ENCODE measurements at regions not wholly inside any gene's neighbourhood (a gene's known extent, or its start where the extent isn't known, plus 50 kb on each side); places are given as distances from the start of the nearest gene placed in this dataset.

DNA sequence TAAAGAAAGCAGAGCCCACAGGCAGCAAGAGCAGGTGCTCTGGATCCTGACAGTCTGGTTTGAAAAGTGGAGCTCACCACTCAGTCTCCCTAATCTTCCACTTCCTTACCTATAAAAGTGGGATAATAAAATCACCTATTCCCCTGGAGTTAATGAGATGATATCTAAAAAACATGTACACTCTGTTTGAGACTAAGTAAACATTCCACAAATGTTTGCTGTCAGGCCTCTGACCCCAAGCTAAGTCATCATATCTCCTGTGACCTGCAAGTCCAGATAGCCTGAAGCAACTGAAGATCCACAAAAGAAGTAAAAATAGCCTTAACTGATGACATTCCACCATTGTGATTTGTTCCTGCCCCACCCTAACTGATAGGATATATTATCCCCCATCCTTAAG, 1324.5 kb downstream of the XPNPEP1 start:
- TF ChIP-seq CTCF (conservative IDR thresholded peaks at IDR 0.05 in 1 of 2, IDR thresholded peaks at IDR 0.05 in 1 of 2; ENCODE audit: extremely low read depth in 1 of 2, insufficient read depth in 1 of 2, low read depth in 1 of 2, low read length in 2 of 2) (no peak), EZH2 (IDR thresholded peaks at IDR 0.05; ENCODE audit: borderline replicate concordance, low read length) (no peak)
